ENCODE measurements at regions not wholly inside any gene's neighbourhood (a gene's known extent, or its start where the extent isn't known, plus 50 kb on each side); places are given as distances from the start of the nearest gene placed in this dataset.
"Not testable (repeated sequence)": the region's sequence is repeated elsewhere in the genome, so short reads cannot be mapped to it uniquely, and the experiment has no call there.

DNA sequence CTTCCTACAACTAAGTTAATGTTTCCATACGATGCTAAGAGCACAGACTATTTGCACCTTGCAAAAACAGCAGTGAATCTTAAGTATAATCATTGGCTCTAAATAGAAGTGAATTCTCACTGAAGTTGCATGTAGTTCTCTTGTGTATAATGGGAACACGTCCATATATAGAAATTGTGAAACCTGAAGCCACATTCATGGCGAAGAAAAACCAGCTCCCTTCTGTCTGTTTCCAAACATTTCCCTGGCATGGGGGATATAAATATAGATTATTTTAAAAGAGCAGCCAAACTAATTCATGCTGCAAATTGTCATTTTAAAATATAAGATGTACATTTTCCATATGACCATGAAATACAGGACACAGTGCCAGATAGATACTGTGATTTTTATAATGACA, 71.1 kb downstream of the TRAM1L1 start:
- H3K4me1 Mint-ChIP-seq, result no peaks in the 10 kb centered on the region
- peaks cover 0 to 10% (median under 1%) of the 10 kb centered on the region in 8 donors for H3K9me3 Mint-ChIP-seq
- intact Hi-C loops (cut with micrococcal nuclease), result no loop called here
- H3K4me3 Mint-ChIP-seq, result no peak overlapping the region
- Histone ChIP-seq H3K4me3 (ENCODE audit: low read length in 2 of 2) (no peak overlapping the region), H3K27ac (ENCODE audit: low read depth, low read length) (no peak overlapping the region), H3K27me3 (ENCODE audit: insufficient read depth, low read length) (no peaks in the 10 kb centered on the region), H3K36me3 (ENCODE audit: insufficient read depth, low read length) (no peaks in the 10 kb centered on the region), H3K9me3 (ENCODE audit: control insufficient read depth in 1 of 2, low read length in 2 of 2) (no peaks in the 10 kb centered on the region), H3K4me1 (ENCODE audit: insufficient read depth, low read length) (no peaks in the 10 kb centered on the region)
- POLR2A ChIA-PET (ENCODE audit: partially characterized antibody), result no interaction called here
- no peak overlapping the region for H3K27ac Mint-ChIP-seq
- H3K27me3 Mint-ChIP-seq, result no peaks in the 10 kb centered on the region
- no peaks in the 10 kb centered on the region for H3K36me3 Mint-ChIP-seq
- CTCF ChIA-PET (ENCODE audit: partially characterized antibody), result no interaction called here
- DNase-seq, result no peak

DNA sequence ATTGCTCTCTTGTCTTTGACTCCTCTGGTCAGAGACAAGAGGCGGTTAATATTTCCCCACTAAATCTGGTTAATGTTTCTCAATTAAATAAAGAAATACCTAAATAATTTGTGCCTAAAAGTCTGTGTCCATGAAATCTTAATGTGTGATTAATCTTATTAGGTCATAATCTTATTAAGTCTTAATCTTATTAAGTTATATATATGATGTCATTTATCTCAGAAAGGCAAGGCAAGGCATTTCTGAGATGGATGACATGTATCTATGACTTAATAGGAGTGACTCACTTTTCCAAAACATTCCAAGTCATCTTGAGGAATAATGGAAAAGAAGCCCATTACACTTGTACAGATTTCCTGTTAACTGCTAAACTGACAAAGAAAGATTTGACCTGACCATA, 74.7 kb downstream of the TRAM1L1 start:
- Histone ChIP-seq H3K4me1 (ENCODE audit: insufficient read depth, low read length) (no peaks in the 10 kb centered on the region), H3K27ac (ENCODE audit: low read depth, low read length) (no peak overlapping the region), H3K9me3 (ENCODE audit: control insufficient read depth in 1 of 2, low read length in 2 of 2) (no peaks in the 10 kb centered on the region), H3K27me3 (ENCODE audit: insufficient read depth, low read length) (no peaks in the 10 kb centered on the region), H3K36me3 (ENCODE audit: insufficient read depth, low read length) (no peaks in the 10 kb centered on the region), H3K4me3 (ENCODE audit: low read length in 2 of 2) (no peak overlapping the region)
- no peak for DNase-seq
- ChIA-PET POLR2A (ENCODE audit: partially characterized antibody) (no interaction called here), CTCF (ENCODE audit: partially characterized antibody) (no interaction called here)
- peaks cover 0 to 10% (median 3%) of the 10 kb centered on the region in 8 donors for H3K9me3 Mint-ChIP-seq
- no peaks in the 10 kb centered on the region for H3K36me3 Mint-ChIP-seq
- no peaks in the 10 kb centered on the region for H3K27me3 Mint-ChIP-seq
- H3K4me1 Mint-ChIP-seq, result no peaks in the 10 kb centered on the region
- intact Hi-C loops (cut with micrococcal nuclease), result no loop called here
- no peak overlapping the region for H3K4me3 Mint-ChIP-seq
- no peak overlapping the region for H3K27ac Mint-ChIP-seq

DNA sequence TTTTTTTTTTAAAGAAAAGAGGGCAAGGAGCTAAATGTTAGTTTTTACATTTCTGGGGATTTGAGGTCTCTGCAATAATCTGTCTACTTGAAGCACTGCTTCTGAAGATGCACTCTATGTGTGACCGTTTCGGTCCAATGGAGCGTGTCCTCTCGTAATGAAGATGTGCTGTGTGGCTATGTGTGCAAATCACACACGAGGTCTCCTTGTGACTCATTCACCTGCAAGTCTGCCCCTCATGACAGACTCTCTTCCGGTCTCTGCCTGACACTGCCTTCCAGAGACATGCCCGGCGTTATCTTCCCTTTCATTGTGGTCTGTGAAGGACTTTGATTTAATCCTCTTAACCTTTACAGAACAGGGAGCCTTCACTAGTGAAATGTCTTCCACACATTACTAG, 84.3 kb downstream of the TRAM1L1 start:
- no peaks in the 10 kb centered on the region for H3K27me3 Mint-ChIP-seq

DNA sequence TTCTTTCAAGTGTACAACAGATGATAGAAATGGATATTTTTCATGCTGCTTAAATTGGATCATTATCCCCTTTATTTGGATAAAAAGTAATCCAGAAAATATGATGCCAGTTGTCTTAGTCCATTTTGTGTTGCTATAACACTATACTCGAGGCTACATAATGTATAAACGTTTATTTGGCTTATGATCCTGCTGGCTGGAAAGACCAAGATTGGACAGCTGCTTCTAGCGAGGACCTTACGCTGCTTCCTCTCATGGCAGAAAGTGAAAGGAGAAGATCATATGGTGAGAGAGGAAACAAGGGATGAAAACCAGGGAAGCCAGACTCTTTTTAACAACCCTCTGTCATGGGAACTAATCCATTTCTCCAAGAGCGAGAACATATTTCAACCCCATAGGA, 102.7 kb downstream of the TRAM1L1 start:
- Histone ChIP-seq H3K27ac (ENCODE audit: low read depth, low read length) (no peak overlapping the region), H3K27me3 (ENCODE audit: insufficient read depth, low read length) (no peaks in the 10 kb centered on the region), H3K9me3 (ENCODE audit: control insufficient read depth in 1 of 2, low read length in 2 of 2) (no peaks in the 10 kb centered on the region), H3K4me1 (ENCODE audit: insufficient read depth, low read length) (no peaks in the 10 kb centered on the region), H3K4me3 (ENCODE audit: low read length in 2 of 2) (no peak overlapping the region), H3K36me3 (ENCODE audit: insufficient read depth, low read length) (no peaks in the 10 kb centered on the region)
- H3K27ac Mint-ChIP-seq, result no peak overlapping the region
- ChIA-PET CTCF (ENCODE audit: partially characterized antibody) (no interaction called here), POLR2A (ENCODE audit: partially characterized antibody) (no interaction called here)
- H3K4me1 Mint-ChIP-seq, result no peaks in the 10 kb centered on the region
- intact Hi-C loops (cut with micrococcal nuclease), result no loop called here
- no peaks in the 10 kb centered on the region for H3K27me3 Mint-ChIP-seq
- no peaks in the 10 kb centered on the region for H3K36me3 Mint-ChIP-seq
- no peak overlapping the region for H3K4me3 Mint-ChIP-seq
- H3K9me3 Mint-ChIP-seq, result peaks cover 0 to 15% (median under 1%) of the 10 kb centered on the region in 8 donors
- DNase-seq, result no peak

More for the DNA sequence above, 84.3 kb downstream of the TRAM1L1 start:
- ChIA-PET CTCF (ENCODE audit: partially characterized antibody) (no interaction called here), POLR2A (ENCODE audit: partially characterized antibody) (no interaction called here)
- H3K36me3 ChIP-seq (ENCODE audit: insufficient read depth, low read length), result no peaks in the 10 kb centered on the region
- no peaks in the 10 kb centered on the region for H3K9me3 ChIP-seq (ENCODE audit: control insufficient read depth in 1 of 2, low read length in 2 of 2)
- H3K4me3 ChIP-seq (ENCODE audit: low read length in 2 of 2), result no peak overlapping the region
- no peaks in the 10 kb centered on the region for H3K4me1 Mint-ChIP-seq
- H3K27ac ChIP-seq (ENCODE audit: low read depth, low read length), result no peak overlapping the region
- no peaks in the 10 kb centered on the region for H3K27me3 ChIP-seq (ENCODE audit: insufficient read depth, low read length)
- H3K36me3 Mint-ChIP-seq, result no peaks in the 10 kb centered on the region
- H3K4me1 ChIP-seq (ENCODE audit: insufficient read depth, low read length), result no peaks in the 10 kb centered on the region
- DNase-seq, result no peak
- H3K4me3 Mint-ChIP-seq, result no peak overlapping the region
- intact Hi-C loops (cut with micrococcal nuclease), result no loop called here
- no peak overlapping the region for H3K27ac Mint-ChIP-seq
- peaks cover 2 to 11% (median 5%) of the 10 kb centered on the region in 8 donors for H3K9me3 Mint-ChIP-seq

DNA sequence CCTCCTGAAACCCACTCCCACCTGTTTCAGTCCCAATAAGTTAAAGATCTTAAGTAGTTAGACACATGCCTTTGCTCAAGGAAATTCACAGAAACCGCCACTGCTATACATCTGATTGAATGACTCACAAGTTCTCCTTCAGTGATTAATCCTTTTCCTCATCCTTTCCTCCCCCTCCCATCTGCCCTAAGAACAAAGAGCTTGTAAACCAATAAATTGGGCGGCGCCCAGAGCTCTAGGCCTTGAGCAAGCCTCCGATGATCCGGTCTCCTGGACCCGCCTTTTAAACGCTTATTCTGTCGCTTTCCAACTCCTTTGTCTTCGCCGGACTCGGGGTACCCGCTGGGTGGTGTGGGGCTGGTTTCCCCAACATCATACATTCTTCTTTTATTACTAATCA, 104.9 kb downstream of the TRAM1L1 start:
- H3K27ac Mint-ChIP-seq; H3K27ac ChIP-seq (ENCODE audit: low read depth, low read length); H3K4me3 ChIP-seq (ENCODE audit: low read length in 2 of 2); H3K9me3 ChIP-seq (ENCODE audit: control insufficient read depth in 1 of 2, low read length in 2 of 2); DNase-seq; POLR2A ChIA-PET (ENCODE audit: partially characterized antibody); H3K4me1 ChIP-seq (ENCODE audit: insufficient read depth, low read length); H3K27me3 ChIP-seq (ENCODE audit: insufficient read depth, low read length); H3K27me3 Mint-ChIP-seq; H3K4me1 Mint-ChIP-seq; CTCF ChIA-PET (ENCODE audit: partially characterized antibody); H3K36me3 Mint-ChIP-seq; H3K36me3 ChIP-seq (ENCODE audit: insufficient read depth, low read length); intact Hi-C loops (cut with micrococcal nuclease); H3K4me3 Mint-ChIP-seq: not testable (repeated sequence)
- H3K9me3 Mint-ChIP-seq, result peaks cover 0 to 15% (median 1%) of the 10 kb centered on the region in 8 donors

DNA sequence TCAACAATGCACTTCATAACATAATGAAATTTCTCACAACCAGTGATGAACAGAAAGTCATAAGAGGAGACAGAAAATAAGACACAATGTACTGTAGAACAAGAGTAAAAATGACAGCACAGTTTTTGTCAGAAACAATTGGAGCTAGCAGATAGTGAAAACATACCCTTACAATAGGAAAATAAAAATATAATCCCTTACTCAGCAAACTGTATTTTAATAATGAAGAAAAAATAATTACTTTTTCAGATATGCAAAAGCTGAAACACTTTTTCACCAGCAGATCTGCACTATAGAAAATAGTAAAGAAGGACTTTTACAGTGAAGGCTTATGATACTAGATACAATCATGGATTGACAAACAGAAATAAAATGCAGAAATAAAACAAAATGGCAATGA, 126.3 kb downstream of the TRAM1L1 start:
- H3K4me3 ChIP-seq (ENCODE audit: low read length in 2 of 2), result no peak overlapping the region
- CTCF ChIA-PET (ENCODE audit: partially characterized antibody), result no interaction called here
- no peak for DNase-seq
- H3K27ac ChIP-seq (ENCODE audit: low read depth, low read length), result no peak overlapping the region
- H3K36me3 ChIP-seq (ENCODE audit: insufficient read depth, low read length), result no peaks in the 10 kb centered on the region
- Mint-ChIP-seq H3K27ac (no peak overlapping the region), H3K27me3 (no peaks in the 10 kb centered on the region), H3K4me3 (no peak overlapping the region), H3K36me3 (no peaks in the 10 kb centered on the region), H3K4me1 (no peaks in the 10 kb centered on the region), H3K9me3 (peaks cover 0 to 9% (median 1%) of the 10 kb centered on the region in 8 donors)
- no peaks in the 10 kb centered on the region for H3K27me3 ChIP-seq (ENCODE audit: insufficient read depth, low read length)
- intact Hi-C loops (cut with micrococcal nuclease), result no loop called here
- no peaks in the 10 kb centered on the region for H3K9me3 ChIP-seq (ENCODE audit: control insufficient read depth in 1 of 2, low read length in 2 of 2)
- no peaks in the 10 kb centered on the region for H3K4me1 ChIP-seq (ENCODE audit: insufficient read depth, low read length)
- POLR2A ChIA-PET (ENCODE audit: partially characterized antibody), result no interaction called here

DNA sequence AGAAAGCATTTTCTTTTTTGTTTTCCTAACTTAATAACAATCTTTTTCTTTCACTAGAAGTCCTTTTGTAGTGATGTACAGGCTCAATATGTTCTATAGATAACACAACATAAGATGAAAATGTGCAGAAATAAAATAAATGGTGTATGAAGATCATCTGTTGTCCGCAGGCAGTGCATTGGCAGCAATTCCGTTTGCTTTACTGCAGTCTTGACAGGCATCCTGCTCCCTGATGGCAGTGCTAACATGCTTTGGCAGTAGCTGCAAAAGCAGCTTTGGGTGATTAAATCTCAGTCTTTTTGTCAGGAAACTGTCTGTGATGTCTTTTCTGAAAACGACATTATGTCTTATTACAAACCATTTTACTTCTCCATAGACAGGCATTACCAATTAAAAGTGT, 131.4 kb downstream of the TRAM1L1 start:
- H3K9me3 Mint-ChIP-seq, result peaks cover 0 to 6% (median 1%) of the 10 kb centered on the region in 8 donors
- no peak overlapping the region for H3K27ac Mint-ChIP-seq
- intact Hi-C loops (cut with micrococcal nuclease), result no loop called here
- no peak overlapping the region for H3K4me3 Mint-ChIP-seq
- H3K27me3 Mint-ChIP-seq, result no peaks in the 10 kb centered on the region
- H3K4me3 ChIP-seq (ENCODE audit: low read length in 2 of 2), result no peak overlapping the region
- no peaks in the 10 kb centered on the region for H3K9me3 ChIP-seq (ENCODE audit: control insufficient read depth in 1 of 2, low read length in 2 of 2)
- H3K27ac ChIP-seq (ENCODE audit: low read depth, low read length), result no peak overlapping the region
- no peaks in the 10 kb centered on the region for H3K36me3 Mint-ChIP-seq
- H3K27me3 ChIP-seq (ENCODE audit: insufficient read depth, low read length), result no peaks in the 10 kb centered on the region
- CTCF ChIA-PET (ENCODE audit: partially characterized antibody), result no interaction called here
- no peaks in the 10 kb centered on the region for H3K4me1 ChIP-seq (ENCODE audit: insufficient read depth, low read length)
- H3K4me1 Mint-ChIP-seq, result no peaks in the 10 kb centered on the region
- H3K36me3 ChIP-seq (ENCODE audit: insufficient read depth, low read length), result no peaks in the 10 kb centered on the region
- POLR2A ChIA-PET (ENCODE audit: partially characterized antibody), result no interaction called here
- DNase-seq, result no peak

DNA sequence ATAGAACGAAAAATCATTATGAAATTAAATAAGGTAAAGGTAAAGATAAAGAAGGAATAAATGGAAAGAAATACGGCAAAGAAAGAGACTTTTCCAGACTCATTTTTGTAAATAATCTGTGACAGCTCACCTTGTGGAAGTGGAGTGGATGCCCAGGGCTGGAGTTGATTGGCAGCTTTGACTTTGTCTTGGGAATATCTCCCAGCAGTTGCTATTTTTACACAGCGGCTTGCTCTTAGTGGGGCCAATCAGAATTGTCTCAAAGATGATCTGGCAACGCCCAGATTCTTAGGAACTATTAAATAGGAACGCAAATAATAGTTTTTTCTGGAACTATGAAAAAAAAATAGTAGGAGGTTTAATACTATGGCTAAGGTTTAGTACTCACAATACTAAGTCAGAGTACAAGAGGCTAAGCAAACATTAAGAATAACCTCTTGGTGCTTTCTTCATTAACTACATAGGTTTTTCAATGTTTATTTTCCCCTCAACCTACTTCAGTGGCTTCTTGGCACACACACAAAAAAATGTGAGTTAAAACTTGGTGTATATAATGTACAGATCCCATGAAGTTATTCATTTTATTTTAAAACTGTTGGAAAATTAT, 132.7 kb downstream of the TRAM1L1 start:
- H3K27ac Mint-ChIP-seq, result no peak overlapping the region

More for the DNA sequence above, 132.7 kb downstream of the TRAM1L1 start:
- no peaks in the 10 kb centered on the region for H3K4me1 Mint-ChIP-seq
- H3K4me1 ChIP-seq (ENCODE audit: insufficient read depth, low read length), result no peaks in the 10 kb centered on the region
- no peaks in the 10 kb centered on the region for H3K27me3 Mint-ChIP-seq
- no peak overlapping the region for H3K27ac ChIP-seq (ENCODE audit: low read depth, low read length)
- H3K36me3 Mint-ChIP-seq, result no peaks in the 10 kb centered on the region
- H3K4me3 Mint-ChIP-seq, result no peak overlapping the region
- peaks cover 0 to 6% (median 2%) of the 10 kb centered on the region in 8 donors for H3K9me3 Mint-ChIP-seq
- CTCF ChIA-PET (ENCODE audit: partially characterized antibody), result no interaction called here
- H3K4me3 ChIP-seq (ENCODE audit: low read length in 2 of 2), result no peak overlapping the region
- H3K36me3 ChIP-seq (ENCODE audit: insufficient read depth, low read length), result no peaks in the 10 kb centered on the region
- POLR2A ChIA-PET (ENCODE audit: partially characterized antibody), result no interaction called here
- no peaks in the 10 kb centered on the region for H3K9me3 ChIP-seq (ENCODE audit: control insufficient read depth in 1 of 2, low read length in 2 of 2)
- no peak for DNase-seq
- intact Hi-C loops (cut with micrococcal nuclease), result no loop called here
- no peaks in the 10 kb centered on the region for H3K27me3 ChIP-seq (ENCODE audit: insufficient read depth, low read length)
